Activated CD4-positive, alpha-beta T cell treated with anti-CD3 and anti-CD28 coated beads, Interleukin-2, amount 50 U/mL, for 16 hours (primary cell): ENCODE measurements at regions not wholly inside any gene's neighbourhood (a gene's known extent, or its start where the extent isn't known, plus 50 kb on each side); places are given as distances from the start of the nearest gene placed in this dataset.
"Not testable (repeated sequence)": the region's sequence is repeated elsewhere in the genome, so short reads cannot be mapped to it uniquely, and the experiment has no call there.

Source experiments
- DNase-seq: peaks from one replicate; pipeline ENCODE4 v3.0.0-alpha.2; 2020

- DNase-seq, result not testable (repeated sequence)
Observed at GRCh38 chr17:20387549-20387948, 79.8 kb downstream of the LGALS9B start.

- DNase-seq, result peak; percentile 39
Observed at GRCh38 chr17:20381358-20382300, 85.7 kb downstream of the LGALS9B start.

- not testable (repeated sequence) for DNase-seq
Observed at GRCh38 chr17:20380625-20381024, 86.7 kb downstream of the LGALS9B start.

GRCh38 chr17:20379251-20379650, 88.1 kb downstream of the LGALS9B start:
- DNase-seq, result not testable (repeated sequence)

GRCh38 chr17:20376642-20377041, 90.7 kb downstream of the LGALS9B start:
- not testable (repeated sequence) for DNase-seq

GRCh38 chr17:20375745-20376144, 91.6 kb downstream of the LGALS9B start:
- DNase-seq, result not testable (repeated sequence)
